Natural killer cell treated with Interleukin-12 subunit alpha and Interleukin-12 subunit beta and Interleukin-15 and Interleukin-18, amount 100 ng/mL, for 72 hours (primary cell): ENCODE measurements at regions not wholly inside any gene's neighbourhood (a gene's known extent, or its start where the extent isn't known, plus 50 kb on each side); places are given as distances from the start of the nearest gene placed in this dataset.

ENCODE experiments used
- ATAC-seq, 2 donors: fragments of 150-1000 bp; cut with Tn5 transposase in 1 of 2; sonication (Bioruptor Pico), chemical (Tn5 transposase) in 1 of 2; 2 replicates each; pipeline ENCODE4 v1.10.0; 2021
- DNase-seq: peaks from one replicate; pipeline ENCODE4 v3.0.0; 2022; ENCODE audit warnings: low spot score
- H3K27ac Mint-ChIP-seq, 2 donors: 1 replicate in 1 of 2; 2 replicates in 1 of 2; pipeline ENCODE4 v1.8.0; 2022; ENCODE audit warnings: mixed read lengths in 2 of 2, mild to moderate bottlenecking in 1 of 2, moderate library complexity in 1 of 2
- H3K27me3 Mint-ChIP-seq, 2 donors: 1 replicate in 1 of 2; 2 replicates in 1 of 2; pipeline ENCODE4 v1.8.0; 2022; ENCODE audit warnings: mixed read lengths in 2 of 2
- H3K36me3 Mint-ChIP-seq: one replicate; pipeline ENCODE4 v1.8.0; 2022; ENCODE audit warnings: mixed read lengths
- H3K4me1 Mint-ChIP-seq, 2 donors: 1 replicate in 1 of 2; 2 replicates in 1 of 2; pipeline ENCODE4 v1.8.0; 2022; ENCODE audit warnings: low read depth in 2 of 2, mixed read lengths in 2 of 2, mild to moderate bottlenecking in 1 of 2
- H3K4me3 Mint-ChIP-seq: one replicate; pipeline ENCODE4 v1.8.0; 2022; ENCODE audit warnings: mixed read lengths
- H3K9me3 Mint-ChIP-seq: 2 replicates; pipeline ENCODE4 v1.8.0; 2022; ENCODE audit warnings: mixed read lengths

GRCh38 chr13:73218181-73218580 lies 159.4 kb downstream of the KLF5 start:
- Mint-ChIP-seq H3K4me1 (peaks cover 5% of the 10 kb centered on the region in 2 donors), H3K4me3 (no peak overlapping the region)

GRCh38 chr13:73216381-73216831 lies 157.6 kb downstream of the KLF5 start:
- no peak overlapping the region for H3K27ac Mint-ChIP-seq
- no peaks in the 10 kb centered on the region for H3K4me1 Mint-ChIP-seq
- H3K4me3 Mint-ChIP-seq = no peak overlapping the region
- H3K27me3 Mint-ChIP-seq = peaks cover 19 to 20% of the 10 kb centered on the region in 2 donors
- no peaks in the 10 kb centered on the region for H3K9me3 Mint-ChIP-seq
- H3K36me3 Mint-ChIP-seq = no peaks in the 10 kb centered on the region
- no peak for DNase-seq
- no peak for ATAC-seq

More at GRCh38 chr13:73218181-73218580, 159.4 kb downstream of the KLF5 start:
- no peak for DNase-seq
- Mint-ChIP-seq H3K27me3 (peaks cover 16 to 20% of the 10 kb centered on the region in 2 donors), H3K9me3 (no peaks in the 10 kb centered on the region), H3K36me3 (no peaks in the 10 kb centered on the region), H3K27ac (no peak overlapping the region)
- ATAC-seq = no peak

GRCh38 chr13:73215823-73216222 lies 157.0 kb downstream of the KLF5 start:
- H3K9me3 Mint-ChIP-seq = no peaks in the 10 kb centered on the region
- H3K27ac Mint-ChIP-seq = no peak overlapping the region
- H3K4me3 Mint-ChIP-seq = no peak overlapping the region
- DNase-seq (no peak), ATAC-seq (no peak)
- H3K36me3 Mint-ChIP-seq = no peaks in the 10 kb centered on the region
- H3K27me3 Mint-ChIP-seq = peaks cover 19 to 20% of the 10 kb centered on the region in 2 donors
- H3K4me1 Mint-ChIP-seq = no peaks in the 10 kb centered on the region

- DNase-seq (no peak), ATAC-seq (no peak)
- H3K9me3 Mint-ChIP-seq = no peaks in the 10 kb centered on the region
- no peaks in the 10 kb centered on the region for H3K36me3 Mint-ChIP-seq
- no peaks in the 10 kb centered on the region for H3K4me1 Mint-ChIP-seq
- peaks cover 16 to 31% of the 10 kb centered on the region in 2 donors for H3K27me3 Mint-ChIP-seq
- no peak overlapping the region for H3K4me3 Mint-ChIP-seq
- H3K27ac Mint-ChIP-seq = no peak overlapping the region
These were observed 153.7 kb downstream of the KLF5 start for GRCh38 chr13:73212482-73212881.

GRCh38 chr13:73210218-73210883 lies 151.5 kb downstream of the KLF5 start:
- Mint-ChIP-seq H3K27ac (no peak overlapping the region), H3K4me3 (no peak overlapping the region), H3K27me3 (peaks cover 14 to 22% of the 10 kb centered on the region in 2 donors), H3K36me3 (no peaks in the 10 kb centered on the region), H3K9me3 (no peaks in the 10 kb centered on the region), H3K4me1 (no peaks in the 10 kb centered on the region)
- DNase-seq (no peak), ATAC-seq (no peak)

- Mint-ChIP-seq H3K4me1 (no peaks in the 10 kb centered on the region), H3K27ac (no peak overlapping the region), H3K36me3 (no peaks in the 10 kb centered on the region), H3K4me3 (no peak overlapping the region), H3K27me3 (peaks cover 20 to 21% of the 10 kb centered on the region in 2 donors), H3K9me3 (no peaks in the 10 kb centered on the region)
- DNase-seq (no peak), ATAC-seq (no peak)
These were observed 146.1 kb downstream of the KLF5 start for GRCh38 chr13:73204952-73205351.

GRCh38 chr13:73201626-73202025 lies 142.8 kb downstream of the KLF5 start:
- no peak overlapping the region for H3K4me3 Mint-ChIP-seq
- ATAC-seq (no peak), DNase-seq (no peak)
- no peak overlapping the region for H3K27ac Mint-ChIP-seq
- H3K9me3 Mint-ChIP-seq = no peaks in the 10 kb centered on the region
- H3K27me3 Mint-ChIP-seq = peaks cover 16 to 21% of the 10 kb centered on the region in 2 donors
- no peaks in the 10 kb centered on the region for H3K36me3 Mint-ChIP-seq
- no peaks in the 10 kb centered on the region for H3K4me1 Mint-ChIP-seq

GRCh38 chr13:73198991-73199411 lies 140.2 kb downstream of the KLF5 start:
- no peak for DNase-seq
- H3K9me3 Mint-ChIP-seq = peaks cover 3% of the 10 kb centered on the region
- H3K27me3 Mint-ChIP-seq = peaks cover 14 to 19% of the 10 kb centered on the region in 2 donors
- H3K4me1 Mint-ChIP-seq = no peaks in the 10 kb centered on the region
- no peak overlapping the region for H3K4me3 Mint-ChIP-seq
- no peak for ATAC-seq
- H3K27ac Mint-ChIP-seq = no peak overlapping the region
- no peaks in the 10 kb centered on the region for H3K36me3 Mint-ChIP-seq

GRCh38 chr13:73195091-73195490 lies 136.3 kb downstream of the KLF5 start:
- H3K4me1 Mint-ChIP-seq = no peaks in the 10 kb centered on the region
- H3K36me3 Mint-ChIP-seq = no peaks in the 10 kb centered on the region
- H3K27me3 Mint-ChIP-seq = peaks cover 11 to 33% of the 10 kb centered on the region in 2 donors
- no peak for ATAC-seq
- no peak overlapping the region for H3K27ac Mint-ChIP-seq
- H3K4me3 Mint-ChIP-seq = no peak overlapping the region
- DNase-seq = no peak
- H3K9me3 Mint-ChIP-seq = peaks cover 3% of the 10 kb centered on the region

- DNase-seq (no peak), ATAC-seq (no peak)
- H3K27me3 Mint-ChIP-seq = peaks cover 11 to 33% of the 10 kb centered on the region in 2 donors
- no peaks in the 10 kb centered on the region for H3K4me1 Mint-ChIP-seq
- peaks cover 3% of the 10 kb centered on the region for H3K9me3 Mint-ChIP-seq
- H3K36me3 Mint-ChIP-seq = no peaks in the 10 kb centered on the region
- H3K27ac Mint-ChIP-seq = no peak overlapping the region
- no peak overlapping the region for H3K4me3 Mint-ChIP-seq
These were observed 135.5 kb downstream of the KLF5 start for GRCh38 chr13:73194310-73194709.

- H3K27ac Mint-ChIP-seq = no peak overlapping the region
- H3K9me3 Mint-ChIP-seq = peaks cover 3% of the 10 kb centered on the region
- no peak for ATAC-seq
- no peak for DNase-seq
- peaks cover 11 to 33% of the 10 kb centered on the region in 2 donors for H3K27me3 Mint-ChIP-seq
- no peak overlapping the region for H3K4me3 Mint-ChIP-seq
- no peaks in the 10 kb centered on the region for H3K36me3 Mint-ChIP-seq
- no peaks in the 10 kb centered on the region for H3K4me1 Mint-ChIP-seq
These were observed 134.7 kb downstream of the KLF5 start for GRCh38 chr13:73193554-73193953.

GRCh38 chr13:73190477-73190876 lies 131.7 kb downstream of the KLF5 start:
- no peaks in the 10 kb centered on the region for H3K4me1 Mint-ChIP-seq
- no peak overlapping the region for H3K4me3 Mint-ChIP-seq
- H3K36me3 Mint-ChIP-seq = no peaks in the 10 kb centered on the region
- no peak for ATAC-seq
- peaks cover 3% of the 10 kb centered on the region for H3K9me3 Mint-ChIP-seq
- peaks cover 8 to 25% of the 10 kb centered on the region in 2 donors for H3K27me3 Mint-ChIP-seq
- no peak overlapping the region for H3K27ac Mint-ChIP-seq
- no peak for DNase-seq

GRCh38 chr13:73189776-73190175 lies 131.0 kb downstream of the KLF5 start:
- Mint-ChIP-seq H3K4me3 (no peak overlapping the region), H3K9me3 (peaks cover 3% of the 10 kb centered on the region), H3K36me3 (no peaks in the 10 kb centered on the region), H3K27me3 (peaks cover 8 to 25% of the 10 kb centered on the region in 2 donors), H3K4me1 (no peaks in the 10 kb centered on the region), H3K27ac (no peak overlapping the region)
- ATAC-seq = no peak
- no peak for DNase-seq

GRCh38 chr13:73189362-73189761 lies 130.6 kb downstream of the KLF5 start:
- H3K4me3 Mint-ChIP-seq = no peak overlapping the region
- H3K9me3 Mint-ChIP-seq = peaks cover 3% of the 10 kb centered on the region
- H3K27ac Mint-ChIP-seq = no peak overlapping the region
- peaks cover 7 to 24% of the 10 kb centered on the region in 2 donors for H3K27me3 Mint-ChIP-seq
- no peak for ATAC-seq
- no peaks in the 10 kb centered on the region for H3K36me3 Mint-ChIP-seq
- no peak for DNase-seq
- H3K4me1 Mint-ChIP-seq = no peaks in the 10 kb centered on the region

GRCh38 chr13:73187106-73187505 lies 128.3 kb downstream of the KLF5 start:
- ATAC-seq = no peak
- Mint-ChIP-seq H3K9me3 (no peaks in the 10 kb centered on the region), H3K27ac (no peak overlapping the region), H3K4me1 (no peaks in the 10 kb centered on the region), H3K27me3 (peaks cover 5 to 18% of the 10 kb centered on the region in 2 donors), H3K36me3 (no peaks in the 10 kb centered on the region), H3K4me3 (no peak overlapping the region)
- no peak for DNase-seq
